ENCODE measurements at regions not wholly inside any gene's neighbourhood (a gene's known extent, or its start where the extent isn't known, plus 50 kb on each side); places are given as distances from the start of the nearest gene placed in this dataset.
A peak's percentile ranks its signal among the peaks of the same experiment; 100 is the strongest.

GRCh38 chr6:1482381-1483166, 93.2 kb downstream of the FOXF2 start:
- ChIA-PET CTCF (ENCODE audit: unreplicated experiment) (no interaction called here), POLR2A (no interaction called here)
- Histone ChIP-seq H3K27ac (ENCODE audit: low read depth, low read length, poor library complexity, severe bottlenecking) (peak overlapping the region; percentile 68), H3K9me2 (ENCODE audit: insufficient read depth, low read length) (no peaks in the 10 kb centered on the region), H4K20me1 (ENCODE audit: insufficient read depth, low read length) (no peaks in the 10 kb centered on the region), H2AFZ (ENCODE audit: low read length) (peak overlapping the region; percentile 62; the same call in 1 of the 2 replicates), H3K4me3 (ENCODE audit: low read depth, low read length, poor library complexity, severe bottlenecking) (peak overlapping the region; percentile 23), H3K79me2 (ENCODE audit: insufficient read depth, low read depth, low read length) (no peaks in the 10 kb centered on the region), H3K9me3 (ENCODE audit: low read length) (no peaks in the 10 kb centered on the region), H3K4me1 (ENCODE audit: insufficient read depth, low read length, poor library complexity, severe bottlenecking) (peaks cover 18% of the 10 kb centered on the region), H3K36me3 (ENCODE audit: insufficient read depth, low read length) (no peaks in the 10 kb centered on the region), H3K4me2 (ENCODE audit: low read length) (peak overlapping the region; percentile 65)
- BruUV-seq (replicated peaks) = no TSS peak
- DNase-seq (ENCODE audit: low spot score) = peak; percentile 68
- intact Hi-C loops (cut with micrococcal nuclease; ENCODE audit: unreplicated experiment) = no loop called here
- TF ChIP-seq, protein P1, sequence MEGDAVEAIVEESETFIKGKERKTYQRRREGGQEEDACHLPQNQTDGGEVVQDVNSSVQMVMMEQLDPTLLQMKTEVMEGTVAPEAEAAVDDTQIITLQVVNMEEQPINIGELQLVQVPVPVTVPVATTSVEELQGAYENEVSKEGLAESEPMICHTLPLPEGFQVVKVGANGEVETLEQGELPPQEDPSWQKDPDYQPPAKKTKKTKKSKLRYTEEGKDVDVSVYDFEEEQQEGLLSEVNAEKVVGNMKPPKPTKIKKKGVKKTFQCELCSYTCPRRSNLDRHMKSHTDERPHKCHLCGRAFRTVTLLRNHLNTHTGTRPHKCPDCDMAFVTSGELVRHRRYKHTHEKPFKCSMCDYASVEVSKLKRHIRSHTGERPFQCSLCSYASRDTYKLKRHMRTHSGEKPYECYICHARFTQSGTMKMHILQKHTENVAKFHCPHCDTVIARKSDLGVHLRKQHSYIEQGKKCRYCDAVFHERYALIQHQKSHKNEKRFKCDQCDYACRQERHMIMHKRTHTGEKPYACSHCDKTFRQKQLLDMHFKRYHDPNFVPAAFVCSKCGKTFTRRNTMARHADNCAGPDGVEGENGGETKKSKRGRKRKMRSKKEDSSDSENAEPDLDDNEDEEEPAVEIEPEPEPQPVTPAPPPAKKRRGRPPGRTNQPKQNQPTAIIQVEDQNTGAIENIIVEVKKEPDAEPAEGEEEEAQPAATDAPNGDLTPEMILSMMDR (conservative IDR thresholded peaks at IDR 0.05; ENCODE audit: low read length) = no peak
- no peak for TF ChIP-seq EZH2phosphoT487 (IDR thresholded peaks at IDR 0.05; ENCODE audit: borderline replicate concordance, low read depth, low read length)

DNA sequence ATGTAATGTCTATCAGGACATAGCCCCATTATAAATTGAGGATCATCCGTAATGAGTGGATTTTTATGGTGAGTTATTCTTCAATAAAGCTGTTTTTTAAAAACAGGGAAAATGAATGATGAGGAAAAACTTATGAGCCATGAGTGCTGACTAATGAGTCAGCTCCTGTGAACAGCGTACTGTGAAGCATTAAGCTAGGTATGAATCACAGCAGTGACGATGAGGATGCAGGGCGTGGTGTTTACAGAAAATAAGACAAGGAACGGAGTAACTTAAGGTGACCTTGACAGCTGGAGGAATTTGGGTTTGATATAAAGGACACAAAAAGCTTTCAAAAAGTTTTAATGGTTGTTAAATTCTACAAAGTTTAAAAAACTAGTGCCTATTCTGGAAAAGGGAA, 96.3 kb downstream of the FOXF2 start:
- no TSS peak for BruUV-seq (replicated peaks)
- CTCF ChIA-PET (ENCODE audit: unreplicated experiment) = no interaction called here
- POLR2A ChIA-PET = no interaction called here
- no peak overlapping the region for H3K4me3 ChIP-seq (ENCODE audit: low read depth, low read length, poor library complexity, severe bottlenecking)
- H4K20me1 ChIP-seq (ENCODE audit: insufficient read depth, low read length) = no peaks in the 10 kb centered on the region
- H3K9me2 ChIP-seq (ENCODE audit: insufficient read depth, low read length) = no peaks in the 10 kb centered on the region
- H3K4me1 ChIP-seq (ENCODE audit: insufficient read depth, low read length, poor library complexity, severe bottlenecking) = peaks cover 18% of the 10 kb centered on the region
- no peak overlapping the region for H3K27ac ChIP-seq (ENCODE audit: low read depth, low read length, poor library complexity, severe bottlenecking)
- H3K79me2 ChIP-seq (ENCODE audit: insufficient read depth, low read depth, low read length) = no peaks in the 10 kb centered on the region
- DNase-seq (ENCODE audit: low spot score) = no peak
- TF ChIP-seq, protein P1 (conservative IDR thresholded peaks at IDR 0.05; ENCODE audit: low read length) = no peak
- no peak for TF ChIP-seq EZH2phosphoT487 (IDR thresholded peaks at IDR 0.05; ENCODE audit: borderline replicate concordance, low read depth, low read length)
- H3K9me3 ChIP-seq (ENCODE audit: low read length) = no peaks in the 10 kb centered on the region
- H2AFZ ChIP-seq (ENCODE audit: low read length) = no peak overlapping the region
- H3K4me2 ChIP-seq (ENCODE audit: low read length) = no peak overlapping the region
- intact Hi-C loops (cut with micrococcal nuclease; ENCODE audit: unreplicated experiment) = no loop called here
- no peaks in the 10 kb centered on the region for H3K36me3 ChIP-seq (ENCODE audit: insufficient read depth, low read length)

GRCh38 chr6:1486387-1486786, 97.0 kb downstream of the FOXF2 start:
- H3K27ac ChIP-seq (ENCODE audit: low read depth, low read length, poor library complexity, severe bottlenecking) = no peak overlapping the region
- H4K20me1 ChIP-seq (ENCODE audit: insufficient read depth, low read length) = no peaks in the 10 kb centered on the region
- ChIA-PET POLR2A (interaction anchor here (0.6 kb wide), 1 partner anchor 1252 kb away, joined by 6 read pairs; no protein-coding TSS in a partner anchor), CTCF (ENCODE audit: unreplicated experiment) (no interaction called here)
- H3K4me2 ChIP-seq (ENCODE audit: low read length) = no peak overlapping the region
- DNase-seq (ENCODE audit: low spot score) = no peak
- H3K9me2 ChIP-seq (ENCODE audit: insufficient read depth, low read length) = no peaks in the 10 kb centered on the region
- no peaks in the 10 kb centered on the region for H3K36me3 ChIP-seq (ENCODE audit: insufficient read depth, low read length)
- H3K4me1 ChIP-seq (ENCODE audit: insufficient read depth, low read length, poor library complexity, severe bottlenecking) = peaks cover 17% of the 10 kb centered on the region
- intact Hi-C loops (cut with micrococcal nuclease; ENCODE audit: unreplicated experiment) = no loop called here
- H3K9me3 ChIP-seq (ENCODE audit: low read length) = no peaks in the 10 kb centered on the region
- H3K4me3 ChIP-seq (ENCODE audit: low read depth, low read length, poor library complexity, severe bottlenecking) = no peak overlapping the region
- no TSS peak for BruUV-seq (replicated peaks)
- H2AFZ ChIP-seq (ENCODE audit: low read length) = no peak overlapping the region
- H3K79me2 ChIP-seq (ENCODE audit: insufficient read depth, low read depth, low read length) = no peaks in the 10 kb centered on the region
- TF ChIP-seq EZH2phosphoT487 (IDR thresholded peaks at IDR 0.05; ENCODE audit: borderline replicate concordance, low read depth, low read length) = no peak
- TF ChIP-seq, protein P1 (conservative IDR thresholded peaks at IDR 0.05; ENCODE audit: low read length) = no peak
